Osteocyte (in vitro differentiated cells): ENCODE measurements at regions not wholly inside any gene's neighbourhood (a gene's known extent, or its start where the extent isn't known, plus 50 kb on each side); places are given as distances from the start of the nearest gene placed in this dataset.
"Not testable (repeated sequence)": the region's sequence is repeated elsewhere in the genome, so short reads cannot be mapped to it uniquely, and the experiment has no call there.

Experiments used
- DNase-seq: peaks from one replicate; pipeline ENCODE4 v3.0.0; 2021; ENCODE audit warnings: mixed read lengths; ENCODE audit not compliant: unreplicated experiment; ENCODE audit errors: extremely low spot score
- H3K27ac Mint-ChIP-seq: one replicate; pipeline ENCODE4 v1.8.0; 2021; ENCODE audit warnings: mild to moderate bottlenecking, mixed read lengths; ENCODE audit not compliant: unreplicated experiment
- H3K27me3 Mint-ChIP-seq: one replicate; pipeline ENCODE4 v1.8.0; 2021; ENCODE audit warnings: mixed read lengths; ENCODE audit not compliant: unreplicated experiment
- H3K36me3 Mint-ChIP-seq: one replicate; pipeline ENCODE4 v1.8.0; 2021; ENCODE audit warnings: mixed read lengths; ENCODE audit not compliant: unreplicated experiment
- H3K4me1 Mint-ChIP-seq: one replicate; pipeline ENCODE4 v1.8.0; 2021; ENCODE audit warnings: mixed read lengths; ENCODE audit not compliant: unreplicated experiment
- H3K4me3 Mint-ChIP-seq: one replicate; pipeline ENCODE4 v1.8.0; 2021; ENCODE audit warnings: mild to moderate bottlenecking, moderate library complexity, mixed read lengths; ENCODE audit not compliant: unreplicated experiment
- H3K9me3 Mint-ChIP-seq: one replicate; pipeline ENCODE4 v1.8.0; 2021; ENCODE audit warnings: mixed read lengths; ENCODE audit not compliant: unreplicated experiment
- TF ChIP-seq, protein P1 (sequence below): fragments of 200-600 bp; sonication (generic); IDR thresholded peaks from 2 replicates; pipeline ENCODE4 v1.5.0; 2021; ENCODE audit warnings: antibody characterized with exemption, mild to moderate bottlenecking, moderate library complexity

- no peak overlapping the region for H3K27ac Mint-ChIP-seq
- TF ChIP-seq, protein P1, sequence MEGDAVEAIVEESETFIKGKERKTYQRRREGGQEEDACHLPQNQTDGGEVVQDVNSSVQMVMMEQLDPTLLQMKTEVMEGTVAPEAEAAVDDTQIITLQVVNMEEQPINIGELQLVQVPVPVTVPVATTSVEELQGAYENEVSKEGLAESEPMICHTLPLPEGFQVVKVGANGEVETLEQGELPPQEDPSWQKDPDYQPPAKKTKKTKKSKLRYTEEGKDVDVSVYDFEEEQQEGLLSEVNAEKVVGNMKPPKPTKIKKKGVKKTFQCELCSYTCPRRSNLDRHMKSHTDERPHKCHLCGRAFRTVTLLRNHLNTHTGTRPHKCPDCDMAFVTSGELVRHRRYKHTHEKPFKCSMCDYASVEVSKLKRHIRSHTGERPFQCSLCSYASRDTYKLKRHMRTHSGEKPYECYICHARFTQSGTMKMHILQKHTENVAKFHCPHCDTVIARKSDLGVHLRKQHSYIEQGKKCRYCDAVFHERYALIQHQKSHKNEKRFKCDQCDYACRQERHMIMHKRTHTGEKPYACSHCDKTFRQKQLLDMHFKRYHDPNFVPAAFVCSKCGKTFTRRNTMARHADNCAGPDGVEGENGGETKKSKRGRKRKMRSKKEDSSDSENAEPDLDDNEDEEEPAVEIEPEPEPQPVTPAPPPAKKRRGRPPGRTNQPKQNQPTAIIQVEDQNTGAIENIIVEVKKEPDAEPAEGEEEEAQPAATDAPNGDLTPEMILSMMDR, result no peak
These were observed 469.3 kb upstream of the MCTP2 start for GRCh38 chr15:93762036-93762435.

DNA sequence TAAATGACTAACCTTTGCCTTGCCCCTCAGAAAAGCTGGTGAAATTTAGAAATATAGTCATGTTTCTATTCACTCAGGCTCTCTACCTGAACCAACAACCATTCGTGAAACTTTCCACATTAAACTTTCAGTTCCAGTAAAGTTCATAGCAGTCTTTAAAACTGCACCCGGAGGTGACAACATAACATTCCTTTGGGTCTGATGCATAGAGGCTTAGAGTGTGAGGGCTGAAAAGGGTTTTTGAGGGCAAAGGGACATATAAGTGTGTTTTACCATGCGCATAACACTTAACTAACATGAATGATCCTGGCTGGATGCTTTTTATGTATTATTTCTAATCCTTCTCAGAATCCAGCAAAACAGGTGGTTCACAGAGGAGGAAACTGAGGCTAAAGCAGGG lies 471.7 kb upstream of the MCTP2 start:
- H3K27ac Mint-ChIP-seq, result no peak overlapping the region
- H3K9me3 Mint-ChIP-seq, result peaks cover 6% of the 10 kb centered on the region
- TF ChIP-seq, protein P1, result no peak
- H3K4me1 Mint-ChIP-seq, result no peaks in the 10 kb centered on the region
- no peak for DNase-seq
- no peak overlapping the region for H3K4me3 Mint-ChIP-seq
- H3K27me3 Mint-ChIP-seq, result peaks cover 3% of the 10 kb centered on the region
- no peaks in the 10 kb centered on the region for H3K36me3 Mint-ChIP-seq

More at GRCh38 chr15:93762036-93762435, 469.3 kb upstream of the MCTP2 start:
- no peaks in the 10 kb centered on the region for H3K36me3 Mint-ChIP-seq
- H3K4me1 Mint-ChIP-seq, result no peaks in the 10 kb centered on the region
- H3K4me3 Mint-ChIP-seq, result no peak overlapping the region
- peaks cover 5% of the 10 kb centered on the region for H3K9me3 Mint-ChIP-seq
- peaks cover 3% of the 10 kb centered on the region for H3K27me3 Mint-ChIP-seq
- no peak for DNase-seq

GRCh38 chr15:93758824-93759223 lies 472.5 kb upstream of the MCTP2 start:
- Mint-ChIP-seq H3K9me3 (peaks cover 6% of the 10 kb centered on the region), H3K4me3 (no peak overlapping the region), H3K27me3 (peaks cover 3% of the 10 kb centered on the region), H3K4me1 (no peaks in the 10 kb centered on the region), H3K27ac (no peak overlapping the region), H3K36me3 (no peaks in the 10 kb centered on the region)
- TF ChIP-seq, protein P1, result no peak
- no peak for DNase-seq

DNA sequence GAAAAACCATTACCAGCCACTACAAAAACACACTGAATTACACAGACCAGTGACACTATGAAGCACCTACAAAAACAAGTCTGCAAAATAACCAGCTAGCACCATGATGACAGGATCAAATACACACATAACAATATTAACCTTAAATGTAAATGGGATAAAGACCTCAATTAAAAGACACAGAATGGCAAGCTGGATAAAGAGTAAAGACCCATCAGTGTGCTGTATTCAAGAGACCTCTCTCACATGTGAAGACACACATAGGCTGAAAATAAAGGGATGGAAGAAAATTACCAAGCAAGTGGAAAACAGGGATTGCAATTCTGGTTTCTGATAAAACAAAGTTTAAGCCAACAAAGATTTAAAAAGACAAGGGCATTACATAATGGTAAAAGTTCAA lies 482.7 kb upstream of the MCTP2 start:
- DNase-seq, result no peak
- TF ChIP-seq, protein P1, result no peak
- no peak overlapping the region for H3K27ac Mint-ChIP-seq
- H3K4me1 Mint-ChIP-seq, result no peaks in the 10 kb centered on the region
- peaks cover 38% of the 10 kb centered on the region for H3K9me3 Mint-ChIP-seq
- H3K36me3 Mint-ChIP-seq, result no peaks in the 10 kb centered on the region
- no peaks in the 10 kb centered on the region for H3K27me3 Mint-ChIP-seq
- H3K4me3 Mint-ChIP-seq, result no peak overlapping the region

DNA sequence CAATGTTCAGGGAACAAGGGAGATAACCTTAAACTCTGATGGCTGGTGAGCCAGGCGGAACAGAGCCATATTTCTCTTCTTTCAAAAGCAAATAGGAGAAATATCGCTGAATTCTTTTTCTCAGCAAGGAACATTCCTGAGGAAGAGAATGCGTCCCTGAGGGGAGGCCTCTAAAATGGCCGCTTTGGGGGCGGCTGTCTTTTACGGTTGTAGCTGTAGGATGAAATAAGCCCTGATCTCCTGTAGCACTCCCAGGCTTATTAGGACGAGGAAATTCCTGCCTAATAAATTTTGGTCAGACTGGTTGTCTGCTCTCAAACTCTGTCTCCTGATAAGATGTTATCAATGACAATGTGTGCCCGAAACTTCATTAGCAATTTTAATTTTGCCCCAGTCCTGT lies 496.4 kb upstream of the MCTP2 start:
- peaks cover 18% of the 10 kb centered on the region for H3K9me3 Mint-ChIP-seq
- not testable (repeated sequence) for H3K36me3 Mint-ChIP-seq, H3K4me1 Mint-ChIP-seq, H3K27me3 Mint-ChIP-seq, H3K4me3 Mint-ChIP-seq, H3K27ac Mint-ChIP-seq, DNase-seq

GRCh38 chr15:93730724-93731123 lies 500.6 kb upstream of the MCTP2 start:
- DNase-seq, result no peak
- Mint-ChIP-seq H3K27me3 (no peaks in the 10 kb centered on the region), H3K4me1 (no peaks in the 10 kb centered on the region), H3K36me3 (no peaks in the 10 kb centered on the region), H3K9me3 (peaks cover 24% of the 10 kb centered on the region), H3K4me3 (no peak overlapping the region), H3K27ac (no peak overlapping the region)
- TF ChIP-seq, protein P1, result no peak
